AG20443 (cell line): ENCODE measurements at regions not wholly inside any gene's neighbourhood (a gene's known extent, or its start where the extent isn't known, plus 50 kb on each side); places are given as distances from the start of the nearest gene placed in this dataset.

ENCODE experiments used
- DNase-seq: peaks from one replicate; pipeline ENCODE4 v3.0.0; 2012; ENCODE audit warnings: low spot score, mixed read lengths

- DNase-seq: no peak
These were observed 52.1 kb upstream of the CD5L start for GRCh38 chr1:157893686-157894085.

DNA sequence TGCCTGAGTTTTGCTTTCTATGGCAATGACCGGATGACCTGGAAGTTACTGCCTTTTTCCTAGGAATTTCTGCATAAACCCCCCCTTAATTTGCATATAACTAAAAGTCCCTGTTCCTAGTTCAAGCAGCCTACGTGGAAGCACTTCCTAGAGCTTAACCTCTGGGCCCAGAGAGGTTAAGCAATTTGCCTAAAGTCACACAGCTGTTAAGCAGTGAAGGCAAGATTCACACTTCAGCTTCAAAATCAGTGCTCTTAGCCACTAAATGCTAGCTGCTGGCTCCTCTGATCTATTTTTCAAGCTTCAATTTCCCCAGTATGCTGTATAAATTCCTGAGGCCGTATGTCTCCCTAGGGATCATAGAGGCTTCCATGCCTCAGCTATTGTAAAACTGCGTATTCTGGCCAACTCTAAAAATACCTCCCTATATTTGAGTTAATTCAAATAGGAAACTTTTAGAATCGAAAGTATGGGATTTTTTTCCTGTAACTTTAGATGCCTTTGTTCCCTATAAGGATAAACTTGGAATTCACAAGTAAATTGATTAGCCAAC lies 53.1 kb upstream of the CD5L start:
- no peak for DNase-seq

DNA sequence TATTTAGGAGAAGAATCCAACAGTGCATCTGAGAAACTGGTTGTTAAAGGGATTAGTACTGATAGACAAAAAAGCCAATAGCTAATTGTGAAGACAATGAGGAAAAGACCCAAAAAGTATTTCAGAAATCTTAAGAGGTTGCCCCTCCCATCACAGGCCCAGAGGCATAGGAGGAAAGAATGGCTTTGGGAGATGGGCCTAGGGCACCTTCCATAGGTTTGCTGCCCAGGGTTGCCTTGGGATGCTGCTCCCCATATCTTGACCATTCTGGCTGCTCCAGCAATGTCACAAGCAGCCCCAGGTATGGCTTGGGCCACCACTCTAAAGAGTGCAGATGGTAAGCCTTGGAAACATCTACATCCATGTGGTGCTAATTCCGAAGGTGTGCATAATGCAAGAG lies 68.7 kb upstream of the CD5L start:
- no peak for DNase-seq

GRCh38 chr1:157915859-157916258 lies 74.3 kb upstream of the CD5L start:
- DNase-seq: no peak

GRCh38 chr1:157916887-157917570 lies 75.4 kb upstream of the CD5L start:
- no peak for DNase-seq

DNA sequence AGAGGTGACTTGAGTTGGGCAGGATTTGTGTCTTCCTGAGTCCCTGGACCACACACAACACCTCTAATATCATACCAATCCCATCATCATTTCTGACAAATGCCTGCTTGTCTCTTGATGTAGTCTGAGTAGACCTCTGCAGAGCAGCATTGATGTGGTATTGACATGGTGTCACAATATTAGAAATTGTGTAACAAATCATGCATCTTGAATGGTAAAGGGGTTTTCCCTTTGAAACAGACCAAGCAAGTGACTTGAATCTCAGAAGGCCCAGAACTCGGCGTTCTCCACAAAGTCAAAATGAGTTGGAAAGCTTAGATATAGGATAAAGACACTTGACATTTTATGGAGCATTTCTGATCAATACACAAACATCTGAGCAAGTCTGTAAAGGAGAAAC lies 72.7 kb upstream of the KIRREL1 start:
- no peak for DNase-seq

GRCh38 chr1:157925419-157926166 lies 67.9 kb upstream of the KIRREL1 start:
- DNase-seq: no peak

GRCh38 chr1:157932069-157932468 lies 61.4 kb upstream of the KIRREL1 start:
- DNase-seq: peak; percentile 24

GRCh38 chr1:157937744-157938143 lies 55.7 kb upstream of the KIRREL1 start:
- no peak for DNase-seq

GRCh38 chr1:157941939-157942338 lies 51.5 kb upstream of the KIRREL1 start:
- no peak for DNase-seq
